Glutamatergic neuron (in vitro differentiated cells): ENCODE measurements at regions not wholly inside any gene's neighbourhood (a gene's known extent, or its start where the extent isn't known, plus 50 kb on each side); places are given as distances from the start of the nearest gene placed in this dataset.

Source experiments
- DNase-seq: peaks from one replicate; pipeline ENCODE4 v3.0.0; 2022
- H3K27ac Mint-ChIP-seq: one replicate; pipeline ENCODE4 v1.8.0; 2020; ENCODE audit warnings: mild to moderate bottlenecking, mixed read lengths, inconsistent platforms; ENCODE audit not compliant: unreplicated experiment
- H3K27me3 Mint-ChIP-seq: one replicate; pipeline ENCODE4 v1.8.0; 2020; ENCODE audit warnings: mild to moderate bottlenecking, moderate library complexity, mixed read lengths, inconsistent platforms; ENCODE audit not compliant: unreplicated experiment
- H3K36me3 Mint-ChIP-seq: one replicate; pipeline ENCODE4 v1.8.0; 2020; ENCODE audit warnings: mild to moderate bottlenecking, mixed read lengths, inconsistent platforms; ENCODE audit not compliant: unreplicated experiment
- H3K4me1 Mint-ChIP-seq: one replicate; pipeline ENCODE4 v1.8.0; 2020; ENCODE audit warnings: mild to moderate bottlenecking, low read depth, mixed read lengths, inconsistent platforms; ENCODE audit not compliant: unreplicated experiment
- H3K4me3 Mint-ChIP-seq: one replicate; pipeline ENCODE4 v1.8.0; 2020; ENCODE audit warnings: mild to moderate bottlenecking, mixed read lengths, inconsistent platforms; ENCODE audit not compliant: unreplicated experiment
- H3K9me3 Mint-ChIP-seq: one replicate; pipeline ENCODE4 v1.8.0; 2020; ENCODE audit warnings: mild to moderate bottlenecking, moderate library complexity, mixed read lengths, inconsistent platforms; ENCODE audit not compliant: unreplicated experiment
- TF ChIP-seq, protein P1 (sequence below): fragments of 200-600 bp; sonication (generic); IDR thresholded peaks from one replicate; pipeline ENCODE4 v1.5.0; 2021; ENCODE audit not compliant: partially characterized antibody, unreplicated experiment

DNA sequence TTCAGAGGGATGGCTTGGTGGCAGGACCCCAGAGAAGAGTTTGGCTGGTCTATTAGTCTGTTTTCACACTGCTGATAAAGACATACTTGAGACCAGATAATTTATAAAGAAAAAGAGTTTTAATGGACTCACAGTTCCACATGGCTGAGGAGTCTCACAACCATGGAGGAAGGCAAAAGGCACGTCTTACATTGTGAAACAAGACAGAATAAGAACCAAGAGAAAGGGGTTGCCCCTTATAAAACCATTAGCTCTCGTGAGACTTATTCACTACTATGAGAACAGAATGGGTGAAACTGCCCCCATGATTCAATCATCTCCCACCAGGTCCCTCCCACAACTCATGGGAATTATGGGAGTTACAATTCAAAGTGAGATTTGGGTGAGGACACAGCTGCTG, 78.5 kb upstream of the SSTR1 start:
- H3K36me3 Mint-ChIP-seq = no peaks in the 10 kb centered on the region
- H3K4me3 Mint-ChIP-seq = no peak overlapping the region
- TF ChIP-seq, protein P1, sequence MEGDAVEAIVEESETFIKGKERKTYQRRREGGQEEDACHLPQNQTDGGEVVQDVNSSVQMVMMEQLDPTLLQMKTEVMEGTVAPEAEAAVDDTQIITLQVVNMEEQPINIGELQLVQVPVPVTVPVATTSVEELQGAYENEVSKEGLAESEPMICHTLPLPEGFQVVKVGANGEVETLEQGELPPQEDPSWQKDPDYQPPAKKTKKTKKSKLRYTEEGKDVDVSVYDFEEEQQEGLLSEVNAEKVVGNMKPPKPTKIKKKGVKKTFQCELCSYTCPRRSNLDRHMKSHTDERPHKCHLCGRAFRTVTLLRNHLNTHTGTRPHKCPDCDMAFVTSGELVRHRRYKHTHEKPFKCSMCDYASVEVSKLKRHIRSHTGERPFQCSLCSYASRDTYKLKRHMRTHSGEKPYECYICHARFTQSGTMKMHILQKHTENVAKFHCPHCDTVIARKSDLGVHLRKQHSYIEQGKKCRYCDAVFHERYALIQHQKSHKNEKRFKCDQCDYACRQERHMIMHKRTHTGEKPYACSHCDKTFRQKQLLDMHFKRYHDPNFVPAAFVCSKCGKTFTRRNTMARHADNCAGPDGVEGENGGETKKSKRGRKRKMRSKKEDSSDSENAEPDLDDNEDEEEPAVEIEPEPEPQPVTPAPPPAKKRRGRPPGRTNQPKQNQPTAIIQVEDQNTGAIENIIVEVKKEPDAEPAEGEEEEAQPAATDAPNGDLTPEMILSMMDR = no peak
- H3K9me3 Mint-ChIP-seq = no peaks in the 10 kb centered on the region
- no peak overlapping the region for H3K27ac Mint-ChIP-seq
- DNase-seq = no peak
- H3K4me1 Mint-ChIP-seq = peaks cover 2% of the 10 kb centered on the region
- no peaks in the 10 kb centered on the region for H3K27me3 Mint-ChIP-seq

DNA sequence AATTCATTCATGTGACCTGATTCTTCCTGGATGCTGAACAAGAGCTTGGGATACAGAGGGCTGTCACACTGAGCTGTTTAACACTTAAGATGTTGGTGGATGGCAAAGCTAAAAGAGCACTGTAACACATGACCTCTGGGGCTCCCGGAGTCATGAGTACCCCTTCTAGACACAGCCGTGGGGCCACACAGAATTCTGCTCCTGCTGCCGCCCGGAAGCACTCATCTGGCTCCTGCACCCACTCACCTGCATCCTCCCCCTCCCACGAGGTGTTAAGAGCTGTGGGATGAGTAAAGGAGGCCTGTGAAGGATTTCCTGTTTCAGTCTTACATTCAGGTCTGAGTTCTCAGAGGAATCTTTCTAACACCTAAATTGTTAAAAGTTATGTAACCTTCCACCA, 78.0 kb upstream of the SSTR1 start:
- TF ChIP-seq, protein P1 = no peak
- H3K27ac Mint-ChIP-seq = no peak overlapping the region
- no peaks in the 10 kb centered on the region for H3K27me3 Mint-ChIP-seq
- H3K4me3 Mint-ChIP-seq = no peak overlapping the region
- no peaks in the 10 kb centered on the region for H3K9me3 Mint-ChIP-seq
- H3K36me3 Mint-ChIP-seq = no peaks in the 10 kb centered on the region
- H3K4me1 Mint-ChIP-seq = peaks cover 4% of the 10 kb centered on the region
- no peak for DNase-seq

DNA sequence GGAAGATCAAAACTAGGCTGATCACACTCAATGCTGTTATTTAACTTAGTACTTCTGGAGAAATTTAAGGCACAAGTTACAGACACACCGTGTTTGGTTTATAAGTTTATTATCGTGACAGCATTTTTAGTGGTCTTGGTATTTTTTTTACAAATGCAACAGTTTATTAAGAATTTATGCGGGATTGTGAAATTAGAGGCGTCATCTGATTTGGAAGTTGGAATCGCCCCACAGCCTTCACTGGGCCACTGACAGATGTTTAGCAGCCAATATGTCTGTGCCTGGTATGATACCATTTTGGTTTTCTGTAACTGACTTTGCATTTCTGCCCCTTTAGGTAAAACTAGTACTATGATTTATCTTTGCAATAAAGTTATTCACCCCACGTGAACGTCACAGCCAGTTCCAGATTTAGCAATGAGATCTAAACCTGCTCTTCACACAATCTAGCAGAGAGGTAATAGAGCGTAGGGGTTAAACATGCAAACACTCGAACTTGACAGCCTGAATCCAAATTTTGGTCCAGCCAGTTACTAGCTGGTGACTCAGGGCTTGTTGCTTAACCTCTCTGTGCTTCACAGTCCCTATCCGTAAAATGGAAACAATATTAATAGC, 73.2 kb upstream of the SSTR1 start:
- Mint-ChIP-seq H3K27ac (no peak overlapping the region), H3K27me3 (no peaks in the 10 kb centered on the region), H3K4me3 (no peak overlapping the region), H3K36me3 (no peaks in the 10 kb centered on the region), H3K9me3 (no peaks in the 10 kb centered on the region), H3K4me1 (peaks cover 1% of the 10 kb centered on the region)
- TF ChIP-seq, protein P1 = no peak
- no peak for DNase-seq

DNA sequence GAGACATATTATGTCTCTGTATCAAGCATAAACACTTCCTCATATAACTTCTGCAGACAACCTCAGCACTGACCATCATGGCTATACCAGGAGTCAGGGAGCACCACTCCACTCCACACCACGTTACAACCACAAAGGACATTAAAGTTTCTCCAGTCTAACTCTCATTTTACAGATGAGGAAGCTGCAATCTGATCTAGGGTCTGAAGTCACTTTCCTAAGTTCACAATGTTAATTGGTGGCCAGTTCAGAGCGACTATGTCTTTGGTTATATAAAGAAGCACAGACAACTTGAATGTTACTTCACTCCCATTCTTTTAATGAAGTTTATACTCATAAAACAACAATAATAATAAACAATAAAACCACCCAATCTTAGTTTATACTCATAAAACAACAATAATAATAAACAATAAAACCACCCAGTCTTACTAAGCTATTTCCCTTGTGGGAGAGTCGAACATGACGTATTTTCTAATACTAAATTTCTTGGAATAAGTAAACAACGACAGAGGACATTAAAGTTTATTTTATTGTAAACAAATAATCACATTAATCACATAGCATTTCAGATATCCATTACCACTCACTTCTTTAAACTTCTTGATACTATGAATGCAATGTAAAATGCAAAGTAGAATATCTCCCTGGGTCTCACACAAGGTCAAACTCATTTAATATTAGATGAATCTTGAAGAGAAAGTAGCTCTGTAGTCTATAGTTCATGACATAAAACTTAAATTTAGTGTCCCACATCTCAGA, 72.4 kb upstream of the SSTR1 start:
- no peak for DNase-seq
- Mint-ChIP-seq H3K36me3 (no peaks in the 10 kb centered on the region), H3K4me3 (no peak overlapping the region), H3K9me3 (no peaks in the 10 kb centered on the region), H3K4me1 (peaks cover 1% of the 10 kb centered on the region), H3K27me3 (no peaks in the 10 kb centered on the region), H3K27ac (no peak overlapping the region)
- TF ChIP-seq, protein P1 = no peak

DNA sequence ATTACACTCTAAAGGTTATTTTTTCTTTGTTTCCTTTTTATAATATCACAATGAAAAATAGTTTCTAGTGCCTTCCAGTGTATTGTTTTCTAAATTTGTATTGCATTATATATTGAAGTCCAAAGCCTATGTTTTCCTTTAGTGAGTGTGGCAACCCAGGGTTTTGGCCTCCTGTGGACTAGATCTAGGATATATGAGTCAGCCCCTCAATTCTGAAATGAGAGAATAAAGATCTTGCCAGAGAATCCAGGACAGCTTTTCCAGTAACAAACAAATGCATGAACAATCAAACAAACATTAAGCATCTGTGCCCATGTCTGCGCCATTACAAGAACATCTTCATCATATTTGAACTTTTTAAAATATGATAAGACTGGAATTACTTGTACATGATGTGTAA, 70.7 kb upstream of the SSTR1 start:
- peaks cover 3% of the 10 kb centered on the region for H3K4me1 Mint-ChIP-seq
- no peaks in the 10 kb centered on the region for H3K27me3 Mint-ChIP-seq
- TF ChIP-seq, protein P1 = no peak
- H3K36me3 Mint-ChIP-seq = no peaks in the 10 kb centered on the region
- no peak overlapping the region for H3K4me3 Mint-ChIP-seq
- no peak overlapping the region for H3K27ac Mint-ChIP-seq
- H3K9me3 Mint-ChIP-seq = no peaks in the 10 kb centered on the region
- DNase-seq = no peak
